ENCODE measurements at regions not wholly inside any gene's neighbourhood (a gene's known extent, or its start where the extent isn't known, plus 50 kb on each side); places are given as distances from the start of the nearest gene placed in this dataset.

DNA sequence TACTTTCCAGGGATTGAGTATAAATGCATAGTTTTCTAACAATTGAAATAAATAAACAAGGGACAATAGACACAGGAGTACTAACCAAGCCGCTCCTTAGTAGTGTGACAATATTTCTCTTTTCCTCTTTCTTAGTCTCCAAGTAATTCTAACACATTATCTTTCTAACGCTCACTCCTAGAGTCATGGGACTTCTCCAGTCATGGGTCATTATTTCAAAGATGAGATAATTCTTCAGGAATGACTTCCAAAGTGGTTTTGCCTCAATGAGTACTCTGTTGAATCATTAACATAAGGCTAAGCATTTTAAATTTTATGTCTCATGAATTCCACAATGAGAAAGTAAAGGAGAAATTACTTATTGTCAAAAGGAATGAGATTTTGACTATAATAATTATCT, 605.8 kb upstream of the ADAMTS5 start:
- no peak overlapping the region for H3K9ac ChIP-seq (ENCODE audit: low read length)

DNA sequence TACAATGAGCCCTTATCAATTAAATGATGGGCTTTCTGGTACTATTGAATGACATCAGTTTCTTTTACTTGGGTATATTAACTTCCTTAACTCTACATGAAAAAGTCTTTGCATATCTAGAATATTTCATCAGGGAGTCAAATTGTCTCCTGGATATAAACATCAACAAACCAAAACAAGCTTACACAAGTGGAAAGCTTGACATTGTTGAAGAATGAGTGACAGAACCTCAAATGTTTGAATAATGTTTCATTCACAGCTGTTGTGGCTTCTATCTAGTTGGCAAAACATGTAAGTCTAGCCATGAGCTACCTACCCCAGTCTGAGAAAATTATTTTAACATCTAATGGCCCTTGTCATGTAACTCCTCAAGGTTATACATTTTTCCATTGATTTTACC, 604.8 kb upstream of the ADAMTS5 start:
- H3K27ac ChIP-seq (ENCODE audit: low read depth, low read length), result no peak overlapping the region
- no peaks in the 10 kb centered on the region for H3K79me2 ChIP-seq (ENCODE audit: insufficient read depth, low read length)
- no peaks in the 10 kb centered on the region for H3K9me2 ChIP-seq (replicated peaks; ENCODE audit: insufficient read depth, low read length)
- H3K4me2 ChIP-seq (ENCODE audit: low read depth, low read length, poor library complexity, severe bottlenecking), result no peak overlapping the region
- H3K4me3 ChIP-seq (ENCODE audit: insufficient read depth, low read length, poor library complexity, severe bottlenecking), result no peak overlapping the region
- no peaks in the 10 kb centered on the region for H3K9me3 ChIP-seq (ENCODE audit: insufficient read depth, low read length)
- no peaks in the 10 kb centered on the region for H3K27me3 ChIP-seq (ENCODE audit: low read length)
- H3K9ac ChIP-seq (ENCODE audit: low read length), result no peak overlapping the region
- no peaks in the 10 kb centered on the region for H4K20me1 ChIP-seq (ENCODE audit: low read depth, low read length)
- H2AFZ ChIP-seq (ENCODE audit: low read depth, low read length, severe bottlenecking), result no peak overlapping the region
- H3F3A ChIP-seq (ENCODE audit: insufficient read depth), result no peaks in the 10 kb centered on the region
- H3K36me3 ChIP-seq (ENCODE audit: low read length), result no peaks in the 10 kb centered on the region
- TF ChIP-seq EZH2phosphoT487 (conservative IDR thresholded peaks at IDR 0.05; ENCODE audit: low read length), result no peak
- TF ChIP-seq, protein P1, sequence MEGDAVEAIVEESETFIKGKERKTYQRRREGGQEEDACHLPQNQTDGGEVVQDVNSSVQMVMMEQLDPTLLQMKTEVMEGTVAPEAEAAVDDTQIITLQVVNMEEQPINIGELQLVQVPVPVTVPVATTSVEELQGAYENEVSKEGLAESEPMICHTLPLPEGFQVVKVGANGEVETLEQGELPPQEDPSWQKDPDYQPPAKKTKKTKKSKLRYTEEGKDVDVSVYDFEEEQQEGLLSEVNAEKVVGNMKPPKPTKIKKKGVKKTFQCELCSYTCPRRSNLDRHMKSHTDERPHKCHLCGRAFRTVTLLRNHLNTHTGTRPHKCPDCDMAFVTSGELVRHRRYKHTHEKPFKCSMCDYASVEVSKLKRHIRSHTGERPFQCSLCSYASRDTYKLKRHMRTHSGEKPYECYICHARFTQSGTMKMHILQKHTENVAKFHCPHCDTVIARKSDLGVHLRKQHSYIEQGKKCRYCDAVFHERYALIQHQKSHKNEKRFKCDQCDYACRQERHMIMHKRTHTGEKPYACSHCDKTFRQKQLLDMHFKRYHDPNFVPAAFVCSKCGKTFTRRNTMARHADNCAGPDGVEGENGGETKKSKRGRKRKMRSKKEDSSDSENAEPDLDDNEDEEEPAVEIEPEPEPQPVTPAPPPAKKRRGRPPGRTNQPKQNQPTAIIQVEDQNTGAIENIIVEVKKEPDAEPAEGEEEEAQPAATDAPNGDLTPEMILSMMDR (IDR thresholded peaks at IDR 0.05; ENCODE audit: insufficient read depth, low read length, poor library complexity, severe bottlenecking), result no peak

More for the DNA sequence above, 605.8 kb upstream of the ADAMTS5 start:
- Histone ChIP-seq H3K9me2 (replicated peaks; ENCODE audit: insufficient read depth, low read length) (no peaks in the 10 kb centered on the region), H3K4me3 (ENCODE audit: insufficient read depth, low read length, poor library complexity, severe bottlenecking) (no peak overlapping the region), H2AFZ (ENCODE audit: low read depth, low read length, severe bottlenecking) (no peak overlapping the region), H4K20me1 (ENCODE audit: low read depth, low read length) (no peaks in the 10 kb centered on the region), H3F3A (ENCODE audit: insufficient read depth) (no peaks in the 10 kb centered on the region), H3K9me3 (ENCODE audit: insufficient read depth, low read length) (no peaks in the 10 kb centered on the region), H3K79me2 (ENCODE audit: insufficient read depth, low read length) (no peaks in the 10 kb centered on the region), H3K27ac (ENCODE audit: low read depth, low read length) (no peak overlapping the region), H3K27me3 (ENCODE audit: low read length) (no peaks in the 10 kb centered on the region), H3K4me2 (ENCODE audit: low read depth, low read length, poor library complexity, severe bottlenecking) (no peak overlapping the region), H3K36me3 (ENCODE audit: low read length) (no peaks in the 10 kb centered on the region)
- TF ChIP-seq, protein P1 (IDR thresholded peaks at IDR 0.05; ENCODE audit: insufficient read depth, low read length, poor library complexity, severe bottlenecking), result no peak
- no peak for TF ChIP-seq EZH2phosphoT487 (conservative IDR thresholded peaks at IDR 0.05; ENCODE audit: low read length)

DNA sequence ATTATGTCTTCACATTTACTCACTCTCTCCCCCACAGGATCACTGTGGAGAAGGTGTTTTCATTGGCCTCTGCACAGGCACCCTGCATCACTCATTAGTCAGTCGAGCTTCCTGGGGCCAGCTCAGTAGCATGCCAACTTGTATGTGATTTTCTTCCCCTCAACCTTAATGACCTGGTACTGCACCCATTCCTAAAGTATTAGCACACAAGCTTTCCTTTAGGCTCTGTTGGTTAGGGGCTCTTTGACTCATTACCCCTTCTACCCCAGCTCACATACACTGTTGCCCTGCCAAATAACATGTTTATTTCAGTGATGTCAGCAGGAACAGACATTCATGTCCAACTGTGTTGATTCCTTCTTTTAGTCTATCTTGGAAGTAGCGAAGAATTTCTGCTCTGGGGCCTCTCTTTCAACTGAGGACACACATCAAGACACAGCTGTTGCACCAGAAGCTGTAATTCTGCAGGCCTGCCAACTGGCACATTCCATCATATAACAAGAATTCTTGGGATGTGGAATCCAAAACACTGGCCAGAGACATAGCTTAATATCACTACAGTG, 603.5 kb upstream of the ADAMTS5 start:
- Histone ChIP-seq H3K4me2 (ENCODE audit: low read depth, low read length, poor library complexity, severe bottlenecking) (no peak overlapping the region), H3K79me2 (ENCODE audit: insufficient read depth, low read length) (no peaks in the 10 kb centered on the region), H3K9ac (ENCODE audit: low read length) (no peak overlapping the region), H4K20me1 (ENCODE audit: low read depth, low read length) (no peaks in the 10 kb centered on the region), H3K36me3 (ENCODE audit: low read length) (no peaks in the 10 kb centered on the region), H3F3A (ENCODE audit: insufficient read depth) (no peaks in the 10 kb centered on the region), H3K9me2 (replicated peaks; ENCODE audit: insufficient read depth, low read length) (no peaks in the 10 kb centered on the region), H2AFZ (ENCODE audit: low read depth, low read length, severe bottlenecking) (no peak overlapping the region), H3K9me3 (ENCODE audit: insufficient read depth, low read length) (no peaks in the 10 kb centered on the region), H3K27me3 (ENCODE audit: low read length) (no peaks in the 10 kb centered on the region), H3K27ac (ENCODE audit: low read depth, low read length) (no peak overlapping the region), H3K4me3 (ENCODE audit: insufficient read depth, low read length, poor library complexity, severe bottlenecking) (no peak overlapping the region)
- TF ChIP-seq EZH2phosphoT487 (conservative IDR thresholded peaks at IDR 0.05; ENCODE audit: low read length), result no peak
- TF ChIP-seq, protein P1 (IDR thresholded peaks at IDR 0.05; ENCODE audit: insufficient read depth, low read length, poor library complexity, severe bottlenecking), result no peak
